Keratinocyte (primary cell): ENCODE measurements at regions not wholly inside any gene's neighbourhood (a gene's known extent, or its start where the extent isn't known, plus 50 kb on each side); places are given as distances from the start of the nearest gene placed in this dataset.

Source experiments
- DNase-seq: peaks from one replicate; pipeline ENCODE4 v3.0.0-alpha.2; 2011; ENCODE audit warnings: low read depth, missing footprints, low spot score
- FAIRE-seq: peaks from 2 replicates; lab custom pipeline; 2011; peaks lifted over from hg19 to GRCh38; lab: Jason Lieb, UNC
- H2AFZ ChIP-seq: 2 replicates; pipeline ENCODE4 v1.6.0; 2012; ENCODE audit warnings: low read length, control low read depth, inconsistent platforms; ENCODE audit not compliant: control insufficient read depth
- H3K27ac ChIP-seq: 2 replicates; pipeline ENCODE4 v1.5.1; 2011; ENCODE audit warnings: low read length; ENCODE audit not compliant: control insufficient read depth, insufficient read depth
- H3K27me3 ChIP-seq: 3 replicates; pipeline ENCODE4 v1.6.0; 2011; ENCODE audit warnings: low read length; ENCODE audit not compliant: control insufficient read depth, insufficient read depth; ENCODE audit errors: extremely low read depth
- H3K36me3 ChIP-seq, 2 experiments: 2 replicates in 1 of 2; 3 replicates in 1 of 2; pipeline ENCODE4 v1.5.1; 2011; ENCODE audit warnings: low read length in 2 of 2, mild to moderate bottlenecking in 1 of 2; ENCODE audit not compliant: control insufficient read depth in 2 of 2, insufficient read depth in 2 of 2; ENCODE audit errors: extremely low read depth in 1 of 2
- H3K4me1 ChIP-seq: 3 replicates; pipeline ENCODE4 v1.5.1; 2011; ENCODE audit warnings: low read length; ENCODE audit not compliant: control insufficient read depth, insufficient read depth; ENCODE audit errors: extremely low read depth
- H3K4me2 ChIP-seq: 3 replicates; pipeline ENCODE4 v1.6.0; 2011; ENCODE audit warnings: low read depth, low read length; ENCODE audit not compliant: control insufficient read depth, insufficient read depth; ENCODE audit errors: extremely low read depth
- H3K4me3 ChIP-seq, 3 experiments: fragments of 200-600 bp in 1 of 3; sonication (generic) in 1 of 3; 2 replicates in 2 of 3; 3 replicates in 1 of 3; pipeline ENCODE4 v1.5.1; 2011 to 2016; ENCODE audit warnings: low read length in 3 of 3, mild to moderate bottlenecking in 3 of 3, control low read depth in 2 of 3, inconsistent platforms in 1 of 3, low read depth in 1 of 3, mixed read lengths in 1 of 3, mixed run types in 1 of 3, moderate library complexity in 1 of 3; ENCODE audit not compliant: control insufficient read depth in 2 of 3, insufficient read depth in 2 of 3; ENCODE audit errors: extremely low read depth in 1 of 3
- H3K79me2 ChIP-seq: 2 replicates; pipeline ENCODE4 v1.6.0; 2012; ENCODE audit warnings: low read length; ENCODE audit not compliant: control insufficient read depth, insufficient read depth
- H3K9ac ChIP-seq: 3 replicates; pipeline ENCODE4 v1.6.0; 2011; ENCODE audit warnings: low read length; ENCODE audit not compliant: control insufficient read depth, insufficient read depth; ENCODE audit errors: extremely low read depth
- H3K9me1 ChIP-seq: 3 replicates; pipeline ENCODE4 v1.6.0; 2011; ENCODE audit warnings: low read length; ENCODE audit not compliant: control insufficient read depth, insufficient read depth; ENCODE audit errors: extremely low read depth
- H3K9me3 ChIP-seq: 2 replicates; pipeline ENCODE4 v1.5.1; 2012; ENCODE audit warnings: low read depth, low read length; ENCODE audit not compliant: control insufficient read depth
- H4K20me1 ChIP-seq: 3 replicates; pipeline ENCODE4 v1.6.0; 2011; ENCODE audit warnings: low read length; ENCODE audit not compliant: control insufficient read depth, insufficient read depth; ENCODE audit errors: extremely low read depth
- EZH2 ChIP-seq: IDR thresholded peaks from one replicate; pipeline ENCODE4 v1.6.1; 2012; ENCODE audit warnings: inconsistent platforms, mild to moderate bottlenecking, low read length, moderate library complexity
- dilution Hi-C: fragments of 300-500 bp; cut with MboI; formaldehyde crosslinking; loops from one replicate; pipeline ENCODE4 v1.7.0; 2020; ENCODE audit warnings: low sequenced_read_pairs; ENCODE audit not compliant: extremely low pct_ligation_motif_present
- TF ChIP-seq, protein P1 (sequence below), 3 experiments: IDR thresholded peaks in 1 of 3; conservative IDR thresholded peaks in 1 of 3; optimal IDR thresholded peaks in 1 of 3; 2 replicates in 2 of 3; 3 replicates in 1 of 3; pipeline versions ENCODE3 to v1.5.1; 2011; ENCODE audit warnings: low read length in 3 of 3, mild to moderate bottlenecking in 3 of 3, moderate library complexity in 2 of 3, control low read depth in 1 of 3, inconsistent platforms in 1 of 3; ENCODE audit not compliant: insufficient read depth in 2 of 3; ENCODE audit errors: extremely low read depth in 1 of 3

DNA sequence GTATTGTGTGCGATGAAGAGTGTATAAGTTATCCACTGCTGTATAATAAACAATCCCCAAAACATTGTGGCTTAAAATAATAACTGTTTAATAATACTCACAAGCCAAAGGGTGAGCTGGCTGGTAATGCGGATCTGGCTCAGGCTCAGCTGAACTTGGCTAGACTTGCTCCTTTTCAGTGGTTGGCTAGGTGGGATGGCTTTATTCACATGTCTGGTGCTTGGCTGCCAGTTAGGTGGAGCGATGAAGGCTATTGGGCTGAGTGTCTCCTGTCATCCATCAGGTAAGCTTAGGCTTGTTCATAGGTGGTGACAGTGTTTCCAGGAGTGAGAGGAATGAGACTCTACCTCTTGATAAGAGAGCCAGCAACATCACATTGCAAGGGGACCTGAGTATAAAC lies 135.0 kb upstream of the ASCC3 start:
- H3K4me3 ChIP-seq: no peak overlapping the region
- DNase-seq (no peak), FAIRE-seq (no peak)
- no peaks in the 10 kb centered on the region for H3K9me1 ChIP-seq
- no peak overlapping the region for H2AFZ ChIP-seq
- no peak for TF ChIP-seq EZH2
- TF ChIP-seq, protein P1, sequence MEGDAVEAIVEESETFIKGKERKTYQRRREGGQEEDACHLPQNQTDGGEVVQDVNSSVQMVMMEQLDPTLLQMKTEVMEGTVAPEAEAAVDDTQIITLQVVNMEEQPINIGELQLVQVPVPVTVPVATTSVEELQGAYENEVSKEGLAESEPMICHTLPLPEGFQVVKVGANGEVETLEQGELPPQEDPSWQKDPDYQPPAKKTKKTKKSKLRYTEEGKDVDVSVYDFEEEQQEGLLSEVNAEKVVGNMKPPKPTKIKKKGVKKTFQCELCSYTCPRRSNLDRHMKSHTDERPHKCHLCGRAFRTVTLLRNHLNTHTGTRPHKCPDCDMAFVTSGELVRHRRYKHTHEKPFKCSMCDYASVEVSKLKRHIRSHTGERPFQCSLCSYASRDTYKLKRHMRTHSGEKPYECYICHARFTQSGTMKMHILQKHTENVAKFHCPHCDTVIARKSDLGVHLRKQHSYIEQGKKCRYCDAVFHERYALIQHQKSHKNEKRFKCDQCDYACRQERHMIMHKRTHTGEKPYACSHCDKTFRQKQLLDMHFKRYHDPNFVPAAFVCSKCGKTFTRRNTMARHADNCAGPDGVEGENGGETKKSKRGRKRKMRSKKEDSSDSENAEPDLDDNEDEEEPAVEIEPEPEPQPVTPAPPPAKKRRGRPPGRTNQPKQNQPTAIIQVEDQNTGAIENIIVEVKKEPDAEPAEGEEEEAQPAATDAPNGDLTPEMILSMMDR (optimal IDR thresholded peaks at IDR 0.05 in 1 of 3, IDR thresholded peaks at IDR 0.05 in 1 of 3, conservative IDR thresholded peaks at IDR 0.05 in 1 of 3; ENCODE audit: extremely low read depth in 1 of 3, insufficient read depth in 2 of 3, low read length in 3 of 3): no peak
- no peak overlapping the region for H3K9ac ChIP-seq
- no peaks in the 10 kb centered on the region for H4K20me1 ChIP-seq
- no peak overlapping the region for H3K27ac ChIP-seq
- H3K9me3 ChIP-seq: no peaks in the 10 kb centered on the region
- no peaks in the 10 kb centered on the region for H3K4me1 ChIP-seq
- dilution Hi-C loops: no loop called here
- H3K27me3 ChIP-seq: no peaks in the 10 kb centered on the region
- no peaks in the 10 kb centered on the region for H3K36me3 ChIP-seq
- no peak overlapping the region for H3K4me2 ChIP-seq
- no peaks in the 10 kb centered on the region for H3K79me2 ChIP-seq

DNA sequence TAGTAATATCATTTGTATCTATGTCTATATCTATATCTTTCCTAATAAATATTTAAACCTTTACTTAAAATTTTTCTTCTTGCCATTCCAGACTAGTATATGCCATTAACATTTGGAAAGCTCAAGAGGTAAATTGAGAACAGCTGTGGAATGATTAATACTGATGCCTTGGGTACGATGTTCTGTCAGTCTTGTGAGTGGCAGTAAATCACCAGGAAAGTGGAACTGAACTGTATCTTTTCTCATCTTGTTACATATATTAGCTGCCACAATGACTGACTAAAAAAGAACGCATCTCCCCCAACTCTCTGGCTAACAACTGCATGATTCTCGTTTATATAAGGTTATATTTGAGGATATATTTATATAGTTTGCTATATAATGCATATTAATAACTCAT lies 137.0 kb upstream of the ASCC3 start:
- no peak overlapping the region for H3K27ac ChIP-seq
- H3K27me3 ChIP-seq: no peaks in the 10 kb centered on the region
- dilution Hi-C loops: no loop called here
- H3K9me1 ChIP-seq: no peaks in the 10 kb centered on the region
- no peaks in the 10 kb centered on the region for H3K79me2 ChIP-seq
- DNase-seq (no peak), FAIRE-seq (no peak)
- H3K4me1 ChIP-seq: no peaks in the 10 kb centered on the region
- no peaks in the 10 kb centered on the region for H3K36me3 ChIP-seq
- no peak overlapping the region for H2AFZ ChIP-seq
- H3K9ac ChIP-seq: no peak overlapping the region
- no peaks in the 10 kb centered on the region for H4K20me1 ChIP-seq
- no peak for TF ChIP-seq EZH2
- TF ChIP-seq, protein P1 (optimal IDR thresholded peaks at IDR 0.05 in 1 of 3, IDR thresholded peaks at IDR 0.05 in 1 of 3, conservative IDR thresholded peaks at IDR 0.05 in 1 of 3; ENCODE audit: extremely low read depth in 1 of 3, insufficient read depth in 2 of 3, low read length in 3 of 3): no peak
- no peak overlapping the region for H3K4me3 ChIP-seq
- no peak overlapping the region for H3K4me2 ChIP-seq
- no peaks in the 10 kb centered on the region for H3K9me3 ChIP-seq
